CD14-positive monocyte (primary cell): ENCODE measurements at regions not wholly inside any gene's neighbourhood (a gene's known extent, or its start where the extent isn't known, plus 50 kb on each side); places are given as distances from the start of the nearest gene placed in this dataset.

Experiments
- DNase-seq, 3 donors: peaks; one replicate each; pipeline ENCODE4 v3.0.0-alpha.2; 2011 to 2022
- H2AFZ ChIP-seq: 2 replicates; pipeline ENCODE4 v1.6.0; 2012; ENCODE audit warnings: mild to moderate bottlenecking, low read depth, low read length, inconsistent platforms; ENCODE audit not compliant: insufficient read depth, poor library complexity, severe bottlenecking
- H3K27ac ChIP-seq, 2 donors: 1 replicate in 1 of 2; 2 replicates in 1 of 2; pipeline ENCODE4 v1.5.1; 2012 to 2013; ENCODE audit warnings: low read length in 2 of 2, control low read depth in 1 of 2, inconsistent platforms in 1 of 2, low read depth in 1 of 2, mild to moderate bottlenecking in 1 of 2
- H3K27me3 ChIP-seq, 2 donors: one replicate each; pipeline versions ENCODE4 v1.6.0 to v1.6.1; 2011 to 2013; ENCODE audit warnings: low read length in 2 of 2; ENCODE audit not compliant: control insufficient read depth in 2 of 2, insufficient read depth in 2 of 2
- H3K36me3 ChIP-seq, 2 donors: replicated peaks in 1 of 2; 1 replicate in 1 of 2; 2 replicates in 1 of 2; pipeline versions ENCODE4 v1.5.1 to v1.6.1; 2012 to 2013; ENCODE audit warnings: low read length in 2 of 2, control low read depth in 1 of 2, inconsistent platforms in 1 of 2, mild to moderate bottlenecking in 1 of 2; ENCODE audit not compliant: insufficient read depth in 2 of 2, control insufficient read depth in 1 of 2
- H3K4me1 ChIP-seq, 2 donors: 1 replicate in 1 of 2; 2 replicates in 1 of 2; pipeline versions ENCODE4 v1.5.1 to v1.6.1; 2012 to 2013; ENCODE audit warnings: low read length in 2 of 2, control low read depth in 1 of 2, inconsistent platforms in 1 of 2, mild to moderate bottlenecking in 1 of 2, moderate library complexity in 1 of 2; ENCODE audit not compliant: insufficient read depth in 2 of 2, control insufficient read depth in 1 of 2
- H3K4me2 ChIP-seq: replicated peaks from 2 replicates; pipeline ENCODE3; 2012; ENCODE audit warnings: low read length, moderate library complexity, mild to moderate bottlenecking; ENCODE audit not compliant: poor library complexity, severe bottlenecking; ENCODE audit errors: extremely low read depth
- H3K4me3 ChIP-seq, 3 experiments: fragments of 200-600 bp in 1 of 3; sonication (generic) in 1 of 3; replicated peaks in 1 of 3; 1 replicate in 2 of 3; 2 replicates in 1 of 3; pipeline ENCODE4 v1.5.1; 2011 to 2013; ENCODE audit warnings: low read length in 3 of 3, mild to moderate bottlenecking in 3 of 3, control low read depth in 2 of 3, low read depth in 2 of 3, inconsistent platforms in 1 of 3, moderate library complexity in 1 of 3
- H3K79me2 ChIP-seq: 2 replicates; pipeline ENCODE4 v1.6.0; 2012; ENCODE audit warnings: mild to moderate bottlenecking, control low read depth, inconsistent platforms, low read length, moderate library complexity; ENCODE audit not compliant: insufficient read depth
- H3K9ac ChIP-seq: 2 replicates; pipeline ENCODE4 v1.6.0; 2017; ENCODE audit warnings: low read length, mild to moderate bottlenecking; ENCODE audit not compliant: insufficient read depth, poor library complexity, severe bottlenecking
- H3K9me3 ChIP-seq, 2 donors: replicated peaks in 1 of 2; 1 replicate in 1 of 2; 2 replicates in 1 of 2; pipeline versions ENCODE4 v1.5.1 to v1.6.1; 2012 to 2013; ENCODE audit warnings: low read length in 2 of 2, control low read depth in 1 of 2; ENCODE audit not compliant: control insufficient read depth in 1 of 2, insufficient read depth in 1 of 2
- H4K20me1 ChIP-seq: 2 replicates; pipeline ENCODE4 v1.6.0; 2012; ENCODE audit warnings: mild to moderate bottlenecking, low read length, control low read depth, moderate library complexity; ENCODE audit not compliant: insufficient read depth
- H3K27ac Mint-ChIP-seq, 7 donors: one replicate each; pipeline ENCODE4 v1.8.0; 2020; ENCODE audit warnings: mild to moderate bottlenecking in 7 of 7, mixed read lengths in 7 of 7, moderate library complexity in 6 of 7, inconsistent platforms in 2 of 7
- H3K27me3 Mint-ChIP-seq, 3 donors: one replicate each; pipeline ENCODE4 v1.8.0; 2021 to 2022; ENCODE audit warnings: low read depth in 3 of 3, mild to moderate bottlenecking in 3 of 3, mixed read lengths in 3 of 3, moderate library complexity in 3 of 3, inconsistent platforms in 1 of 3
- H3K36me3 Mint-ChIP-seq, 2 donors: one replicate each; pipeline ENCODE4 v1.8.0; 2020; ENCODE audit warnings: mixed read lengths in 2 of 2, inconsistent platforms in 1 of 2, mild to moderate bottlenecking in 1 of 2
- H3K4me1 Mint-ChIP-seq: one replicate; pipeline ENCODE4 v1.8.0; 2020; ENCODE audit warnings: mild to moderate bottlenecking, mixed read lengths
- H3K4me3 Mint-ChIP-seq, 2 donors: one replicate each; pipeline ENCODE4 v1.8.0; 2020; ENCODE audit warnings: mild to moderate bottlenecking in 2 of 2, mixed read lengths in 2 of 2, moderate library complexity in 1 of 2
- H3K9me3 Mint-ChIP-seq, 7 donors: one replicate each; pipeline ENCODE4 v1.8.0; 2020 to 2022; ENCODE audit warnings: mixed read lengths in 7 of 7, mild to moderate bottlenecking in 6 of 7, moderate library complexity in 6 of 7, inconsistent platforms in 2 of 7
- CTCF ChIP-seq: fragments of 200-600 bp; IDR thresholded peaks from one replicate; pipeline ENCODE4 v1.8.0; 2022; ENCODE audit warnings: antibody characterized with exemption, mild to moderate bottlenecking
- WGBS: methylation state at CpG from one replicate; pipeline ENCODE4 v1.1.5; 2013; ENCODE audit warnings: missing lambda C conversion rate; ENCODE audit not compliant: insufficient coverage; 5-methylcytosine and 5-hydroxymethylcytosine counted together
- intact Hi-C, 2 donors: fragments of 100-400 bp; cut with micrococcal nuclease; formaldehyde crosslinking; loops; one replicate each; pipeline versions ENCODE4 v1.15.0 to v1.15.1; 2023

GRCh38 chr16:60061396-60061795 lies 1327.3 kb upstream of the GOT2 start:
- H3K9ac ChIP-seq: no peak overlapping the region
- H3K9me3 ChIP-seq: no peaks in the 10 kb centered on the region
- no peaks in the 10 kb centered on the region for H3K27me3 ChIP-seq
- H3K36me3 ChIP-seq: no peaks in the 10 kb centered on the region
- H3K27ac ChIP-seq: no peak overlapping the region
- H2AFZ ChIP-seq: no peak overlapping the region
- H3K79me2 ChIP-seq: no peaks in the 10 kb centered on the region
- H3K27ac Mint-ChIP-seq: no peak overlapping the region
- peaks cover 0 to 5% (median 3%) of the 10 kb centered on the region in 7 donors for H3K9me3 Mint-ChIP-seq
- TF ChIP-seq CTCF: no peak
- H3K4me1 Mint-ChIP-seq: no peaks in the 10 kb centered on the region
- DNase-seq: no peak
- intact Hi-C loops: no loop called here
- no peak overlapping the region for H3K4me3 Mint-ChIP-seq
- H3K4me3 ChIP-seq: no peak overlapping the region
- H3K4me1 ChIP-seq: no peaks in the 10 kb centered on the region
- H3K27me3 Mint-ChIP-seq: peaks cover 0 to 3% (median 0%) of the 10 kb centered on the region in 3 donors
- no peaks in the 10 kb centered on the region for H3K36me3 Mint-ChIP-seq
- H4K20me1 ChIP-seq: no peaks in the 10 kb centered on the region
- no peak overlapping the region for H3K4me2 ChIP-seq

GRCh38 chr16:60060731-60061130 lies 1326.6 kb upstream of the GOT2 start:
- intact Hi-C loops: no loop called here
- Mint-ChIP-seq H3K4me3 (no peak overlapping the region), H3K27ac (no peak overlapping the region), H3K36me3 (no peaks in the 10 kb centered on the region), H3K4me1 (no peaks in the 10 kb centered on the region), H3K27me3 (peaks cover 0 to 3% (median 0%) of the 10 kb centered on the region in 3 donors), H3K9me3 (peaks cover 0 to 7% (median 5%) of the 10 kb centered on the region in 7 donors)
- Histone ChIP-seq H3K4me2 (no peak overlapping the region), H3K4me3 (no peak overlapping the region), H3K27ac (no peak overlapping the region), H3K4me1 (no peaks in the 10 kb centered on the region), H4K20me1 (no peaks in the 10 kb centered on the region), H3K36me3 (no peaks in the 10 kb centered on the region), H3K9me3 (no peaks in the 10 kb centered on the region), H3K79me2 (no peaks in the 10 kb centered on the region), H3K27me3 (no peaks in the 10 kb centered on the region), H3K9ac (no peak overlapping the region), H2AFZ (no peak overlapping the region)
- DNase-seq: no peak
- TF ChIP-seq CTCF: no peak
- WGBS: no CpG with 5 or more reads among the region's 2 CpGs
